ENCODE measurements at regions not wholly inside any gene's neighbourhood (a gene's known extent, or its start where the extent isn't known, plus 50 kb on each side); places are given as distances from the start of the nearest gene placed in this dataset.

DNA sequence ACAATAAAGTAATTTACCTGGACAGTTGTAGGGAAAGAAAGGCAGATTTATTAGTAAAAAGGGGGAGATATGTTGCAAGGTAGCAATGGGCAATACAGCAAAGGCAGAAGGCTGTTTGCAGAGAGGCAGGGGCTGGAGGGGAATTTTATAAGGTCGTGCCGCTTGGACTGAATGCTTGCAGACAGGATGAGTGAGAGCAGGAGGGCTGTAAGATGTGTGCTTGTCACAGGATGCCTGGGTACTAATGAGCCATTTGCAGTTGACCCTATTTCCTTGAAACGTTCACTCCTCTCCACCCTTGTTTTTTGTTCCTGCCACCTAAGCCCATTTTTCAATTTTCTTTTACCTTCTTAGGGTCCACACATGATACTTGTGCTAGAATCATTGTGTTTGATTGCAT lies 214.7 kb downstream of the TRAM1L1 start:
- Histone ChIP-seq H3K36me3 (ENCODE audit: control insufficient read depth, insufficient read depth, low read length) (no peaks in the 10 kb centered on the region), H2BK5ac (ENCODE audit: low read depth, low read length, poor library complexity, severe bottlenecking) (no peak overlapping the region), H2BK120ac (ENCODE audit: low read depth, low read length) (no peak overlapping the region), H4K20me1 (ENCODE audit: insufficient read depth, low read length) (no peaks in the 10 kb centered on the region), H4K5ac (ENCODE audit: low read depth, low read length) (no peak overlapping the region), H3K4me1 (ENCODE audit: control insufficient read depth, insufficient read depth, low read length) (no peaks in the 10 kb centered on the region), H3K4me3 (ENCODE audit: insufficient read depth, low read depth, low read length) (no peak overlapping the region), H3K23ac (ENCODE audit: low read depth, low read length) (no peak overlapping the region), H2AK9ac (replicated peaks; ENCODE audit: low read depth, low read length, poor library complexity) (no peak overlapping the region), H3K27ac (ENCODE audit: insufficient read depth, low read length) (no peak overlapping the region), H3K9me3 (ENCODE audit: control insufficient read depth, insufficient read depth, low read length) (0 out of 2 replicates have a peak, but pooled peaks cover 2% of the 10 kb centered on the region), H3K4ac (ENCODE audit: low read depth, low read length) (no peak overlapping the region), H2BK20ac (ENCODE audit: low read depth, low read length) (no peak overlapping the region), H2AFZ (replicated peaks; ENCODE audit: low read length, poor library complexity) (no peak overlapping the region), H3K79me1 (ENCODE audit: low read depth in 1 of 2, low read length in 2 of 2) (no peaks in the 10 kb centered on the region), H3K9ac (ENCODE audit: low read depth, low read length) (no peak overlapping the region), H2AK5ac (ENCODE audit: low read depth, low read length) (no peak overlapping the region), H3K27me3 (ENCODE audit: control insufficient read depth, insufficient read depth, low read length) (no peaks in the 10 kb centered on the region), H3K4me2 (ENCODE audit: low read depth, low read length) (no peak overlapping the region), H3K9me1 (ENCODE audit: insufficient read depth, low read length) (no peaks in the 10 kb centered on the region), H3K14ac (replicated peaks; ENCODE audit: low read depth, low read length) (no peak overlapping the region), H3K56ac (ENCODE audit: extremely low read depth, insufficient read depth, low read length) (no peak overlapping the region), H4K8ac (ENCODE audit: low read depth in 2 of 2, low read length in 2 of 2) (no peak overlapping the region), H3K18ac (ENCODE audit: low read depth, low read length) (no peak overlapping the region), H2BK15ac (ENCODE audit: low read depth, low read length) (no peak overlapping the region), H4K91ac (ENCODE audit: insufficient read depth, low read depth, low read length) (no peak overlapping the region)
- in situ Hi-C loops (cut with MboI; ENCODE audit: low sequenced_read_pairs) (no loop called here), intact Hi-C loops (cut with micrococcal nuclease) (no loop called here), dilution Hi-C loops (cut with HindIII; ENCODE audit: low sequenced_read_pairs, unreplicated experiment) (no loop called here)
- no peak for ATAC-seq (ENCODE audit: low read depth)
- no CpG with 5 or more reads among the region's 3 CpGs for WGBS, 2 experiments (ENCODE audit: extremely low coverage in 2 of 2, insufficient read length in 1 of 2)
- no TSS peak for BruUV-seq (replicated peaks)
- TF ChIP-seq, protein P1, sequence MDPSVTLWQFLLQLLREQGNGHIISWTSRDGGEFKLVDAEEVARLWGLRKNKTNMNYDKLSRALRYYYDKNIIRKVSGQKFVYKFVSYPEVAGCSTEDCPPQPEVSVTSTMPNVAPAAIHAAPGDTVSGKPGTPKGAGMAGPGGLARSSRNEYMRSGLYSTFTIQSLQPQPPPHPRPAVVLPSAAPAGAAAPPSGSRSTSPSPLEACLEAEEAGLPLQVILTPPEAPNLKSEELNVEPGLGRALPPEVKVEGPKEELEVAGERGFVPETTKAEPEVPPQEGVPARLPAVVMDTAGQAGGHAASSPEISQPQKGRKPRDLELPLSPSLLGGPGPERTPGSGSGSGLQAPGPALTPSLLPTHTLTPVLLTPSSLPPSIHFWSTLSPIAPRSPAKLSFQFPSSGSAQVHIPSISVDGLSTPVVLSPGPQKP (IDR thresholded peaks at IDR 0.05; ENCODE audit: borderline replicate concordance, low read depth, low read length): no peak
- TF ChIP-seq RAD21 (IDR thresholded peaks at IDR 0.05; ENCODE audit: low read length) (no peak), CEBPB (IDR thresholded peaks at IDR 0.05; ENCODE audit: low read depth, low read length) (no peak), RCOR1 (IDR thresholded peaks at IDR 0.05; ENCODE audit: insufficient replicate concordance, low read length) (no peak), RFX5 (IDR thresholded peaks at IDR 0.05; ENCODE audit: low read depth, low read length) (no peak), POLR2A (IDR thresholded peaks at IDR 0.05; ENCODE audit: low read depth, low read length) (no peak), MAFK (IDR thresholded peaks at IDR 0.05; ENCODE audit: low read depth, low read length) (no peak), FOS (IDR thresholded peaks at IDR 0.05; ENCODE audit: low read depth, low read length) (no peak)
- TF ChIP-seq, protein P2, sequence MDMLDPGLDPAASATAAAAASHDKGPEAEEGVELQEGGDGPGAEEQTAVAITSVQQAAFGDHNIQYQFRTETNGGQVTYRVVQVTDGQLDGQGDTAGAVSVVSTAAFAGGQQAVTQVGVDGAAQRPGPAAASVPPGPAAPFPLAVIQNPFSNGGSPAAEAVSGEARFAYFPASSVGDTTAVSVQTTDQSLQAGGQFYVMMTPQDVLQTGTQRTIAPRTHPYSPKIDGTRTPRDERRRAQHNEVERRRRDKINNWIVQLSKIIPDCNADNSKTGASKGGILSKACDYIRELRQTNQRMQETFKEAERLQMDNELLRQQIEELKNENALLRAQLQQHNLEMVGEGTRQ (IDR thresholded peaks at IDR 0.05; ENCODE audit: low read depth, low read length): no peak
- ChIA-PET POLR2A (ENCODE audit: unreplicated experiment) (no interaction called here), CTCF (no interaction called here)
- no peak for DNase-seq

All from IMR-90 (cell line).